WTC11 (cell line): ENCODE measurements at regions not wholly inside any gene's neighbourhood (a gene's known extent, or its start where the extent isn't known, plus 50 kb on each side); places are given as distances from the start of the nearest gene placed in this dataset.
A peak's percentile ranks its signal among the peaks of the same experiment; 100 is the strongest.

Source experiments
- ATAC-seq: fragments of 200-7000 bp; cut with Tn5 transposase; 2 replicates; pipeline ENCODE4 v1.10.0; 2021; ENCODE audit warnings: mild to moderate bottlenecking, moderate library complexity
- CTCF ChIA-PET: fragments of 300-600 bp; sonication (Branson Sonifier 250); formaldehyde crosslinking; loops from one replicate; lab custom pipeline; 2021; ENCODE audit warnings: antibody characterized with exemption; lab: Charles Lee
- POLR2A ChIA-PET: fragments of 350-600 bp; sonication (Branson Sonifier 250); formaldehyde crosslinking; loops from one replicate; lab custom pipeline; 2021; ENCODE audit warnings: antibody characterized with exemption; lab: Charles Lee
- DNase-seq: peaks from one replicate; pipeline ENCODE4 v3.0.0; 2021; ENCODE audit warnings: low spot score
- H3K27ac Mint-ChIP-seq: 2 replicates; pipeline ENCODE4 v1.8.0; 2021; ENCODE audit warnings: mixed read lengths
- H3K27me3 Mint-ChIP-seq: 2 replicates; pipeline ENCODE4 v1.8.0; 2021; ENCODE audit warnings: low read depth, mild to moderate bottlenecking, moderate library complexity, mixed read lengths
- H3K36me3 Mint-ChIP-seq: 2 replicates; pipeline ENCODE4 v1.8.0; 2021; ENCODE audit warnings: mixed read lengths
- H3K4me1 Mint-ChIP-seq: 2 replicates; pipeline ENCODE4 v1.8.0; 2022; ENCODE audit warnings: mixed read lengths
- H3K4me3 Mint-ChIP-seq: 2 replicates; pipeline ENCODE4 v1.8.0; 2021; ENCODE audit warnings: mild to moderate bottlenecking, moderate library complexity, mixed read lengths
- H3K9me3 Mint-ChIP-seq: 2 replicates; pipeline ENCODE4 v1.8.0; 2021; ENCODE audit warnings: mixed read lengths
- ATF2 ChIP-seq: sonication (generic); formaldehyde crosslinking; IDR thresholded peaks from 2 replicates; pipeline ENCODE4 v1.8.1; 2022; ENCODE audit warnings: low read depth, missing genetic modification reagents, borderline replicate concordance
- CDX4 ChIP-seq: fragments of 250-450 bp; sonication (Bioruptor Pico); IDR thresholded peaks from 2 replicates; pipeline ENCODE4 v1.9.0; 2021; ENCODE audit warnings: moderate library complexity, mild to moderate bottlenecking, inconsistent platforms, borderline replicate concordance
- ELF4 ChIP-seq: sonication (generic); formaldehyde crosslinking; IDR thresholded peaks from 2 replicates; pipeline ENCODE4 v1.8.1; 2022; ENCODE audit warnings: low read depth, mild to moderate bottlenecking, moderate library complexity, missing genetic modification reagents
- HMGA2 ChIP-seq: fragments of 250-450 bp; sonication (Bioruptor Pico); IDR thresholded peaks from 2 replicates; pipeline ENCODE4 v1.4.0; 2021; ENCODE audit warnings: mild to moderate bottlenecking, moderate library complexity
- KAT7 ChIP-seq: sonication (generic); formaldehyde crosslinking; IDR thresholded peaks from 2 replicates; pipeline ENCODE4 v1.8.1; 2023; ENCODE audit warnings: missing genetic modification reagents, mild to moderate bottlenecking, borderline replicate concordance
- MAX ChIP-seq: sonication (generic); formaldehyde crosslinking; IDR thresholded peaks from 2 replicates; pipeline ENCODE4 v1.8.0; 2022; ENCODE audit warnings: mild to moderate bottlenecking, missing genetic modification reagents
- MLX ChIP-seq: sonication (generic); formaldehyde crosslinking; IDR thresholded peaks from 2 replicates; pipeline ENCODE4 v1.8.1; 2023; ENCODE audit warnings: mild to moderate bottlenecking, missing genetic modification reagents, moderate library complexity
- MXD4 ChIP-seq: fragments of 250-450 bp; sonication (Bioruptor Pico); IDR thresholded peaks from 2 replicates; pipeline ENCODE4 v1.8.0; 2021; ENCODE audit warnings: mild to moderate bottlenecking, moderate library complexity, borderline replicate concordance
- NFE2L1 ChIP-seq: sonication (generic); formaldehyde crosslinking; IDR thresholded peaks from 2 replicates; pipeline ENCODE4 v1.8.1; 2023; ENCODE audit warnings: missing genetic modification reagents
- NR3C1 ChIP-seq: sonication (generic); formaldehyde crosslinking; conservative IDR thresholded peaks from 2 replicates; pipeline ENCODE4 v1.8.1; 2023; ENCODE audit warnings: low read depth, mild to moderate bottlenecking, missing genetic modification reagents
- PRDM15 ChIP-seq: sonication (generic); formaldehyde crosslinking; IDR thresholded peaks from 2 replicates; pipeline ENCODE4 v1.8.0; 2022; ENCODE audit warnings: missing genetic modification reagents
- SOX15 ChIP-seq: fragments of 250-450 bp; sonication (Bioruptor Pico); IDR thresholded peaks from 2 replicates; pipeline ENCODE4 v1.9.0; 2021; ENCODE audit warnings: mild to moderate bottlenecking
- SP1 ChIP-seq: sonication (generic); formaldehyde crosslinking; conservative IDR thresholded peaks from 2 replicates; pipeline ENCODE4 v1.8.1; 2022; ENCODE audit warnings: missing genetic modification reagents
- STAT6 ChIP-seq: sonication (generic); formaldehyde crosslinking; conservative IDR thresholded peaks from 2 replicates; pipeline ENCODE4 v1.8.1; 2023; ENCODE audit warnings: mild to moderate bottlenecking, low read depth, missing genetic modification reagents, moderate library complexity
- ZMAT4 ChIP-seq: fragments of 250-450 bp; sonication (Bioruptor Pico); IDR thresholded peaks from 2 replicates; pipeline ENCODE4 v1.9.0; 2021; ENCODE audit warnings: mild to moderate bottlenecking
- ZNF138 ChIP-seq: sonication (generic); formaldehyde crosslinking; conservative IDR thresholded peaks from 2 replicates; pipeline ENCODE4 v1.8.1; 2022; ENCODE audit warnings: mild to moderate bottlenecking, moderate library complexity, missing genetic modification reagents
- ZSCAN18 ChIP-seq: fragments of 250-450 bp; sonication (Bioruptor Pico); IDR thresholded peaks from 2 replicates; pipeline ENCODE4 v2.1.2; 2022; ENCODE audit warnings: mild to moderate bottlenecking, moderate library complexity

GRCh38 chr10:42962902-42963231 is 114.0 kb upstream of the RET start:
- Mint-ChIP-seq H3K27me3 (no peaks in the 10 kb centered on the region), H3K4me3 (no peak overlapping the region), H3K4me1 (peaks cover 23% of the 10 kb centered on the region), H3K36me3 (peaks cover 3% of the 10 kb centered on the region; the same call in 1 of the 2 replicates), H3K27ac (no peak overlapping the region), H3K9me3 (0 out of 2 replicates have a peak, but pooled peaks cover 6% of the 10 kb centered on the region)
- DNase-seq (peak; percentile 4), ATAC-seq (no peak)
- POLR2A ChIA-PET: no interaction called here
- no peak for TF ChIP-seq PRDM15 (CRISPR knock-in tag)
- TF ChIP-seq, all 79 proteins: peak for 0
- CTCF ChIA-PET: interaction anchor here (1.2 kb wide), 1 partner anchor 116 kb away, joined by 3 read pairs; no protein-coding TSS in a partner anchor

- TF ChIP-seq NFE2L1 (CRISPR knock-in tag): no peak
- no peak for TF ChIP-seq STAT6 (CRISPR knock-in tag)
- TF ChIP-seq MXD4: no peak
- no peak for TF ChIP-seq KAT7 (CRISPR knock-in tag)
- no peak for TF ChIP-seq MLX (CRISPR knock-in tag)
- no peak for TF ChIP-seq HMGA2
- no peak for TF ChIP-seq ELF4 (CRISPR knock-in tag)
- no peak for TF ChIP-seq MAX (CRISPR knock-in tag)
- no peak for TF ChIP-seq SP1
- no peak for TF ChIP-seq ZMAT4 (CRISPR knock-in tag)
- TF ChIP-seq NR3C1 (CRISPR knock-in tag): no peak
- TF ChIP-seq CDX4 (CRISPR knock-in tag): no peak
- no peak for TF ChIP-seq ATF2 (CRISPR knock-in tag)
- no peak for TF ChIP-seq SOX15 (CRISPR knock-in tag)
- TF ChIP-seq ZSCAN18 (CRISPR knock-in tag): no peak
- no peak for TF ChIP-seq ZNF138 (CRISPR knock-in tag)
- DNase-seq (peak; percentile 13), ATAC-seq (peak; percentile 65)
- Mint-ChIP-seq H3K4me1 (peaks cover 23% of the 10 kb centered on the region), H3K9me3 (0 out of 2 replicates have a peak, but pooled peaks cover 6% of the 10 kb centered on the region), H3K27me3 (no peaks in the 10 kb centered on the region), H3K36me3 (peaks cover 3% of the 10 kb centered on the region; the same call in 1 of the 2 replicates), H3K4me3 (no peak overlapping the region), H3K27ac (no peak overlapping the region)
- ChIA-PET CTCF (interaction anchor here (1.1 to 1.6 kb wide), 2 partner anchors 11 to 37 kb away, joined by 3 to 4 read pairs; no protein-coding TSS in a partner anchor), POLR2A (interaction anchor here (1.1 kb wide), 1 partner anchor 116 kb away, joined by 3 read pairs; no protein-coding TSS in a partner anchor)
These were observed 113.6 kb upstream of the RET start for GRCh38 chr10:42963312-42963711.
